ENCODE measurements at regions not wholly inside any gene's neighbourhood (a gene's known extent, or its start where the extent isn't known, plus 50 kb on each side); places are given as distances from the start of the nearest gene placed in this dataset.
A peak's percentile ranks its signal among the peaks of the same experiment; 100 is the strongest.

DNA sequence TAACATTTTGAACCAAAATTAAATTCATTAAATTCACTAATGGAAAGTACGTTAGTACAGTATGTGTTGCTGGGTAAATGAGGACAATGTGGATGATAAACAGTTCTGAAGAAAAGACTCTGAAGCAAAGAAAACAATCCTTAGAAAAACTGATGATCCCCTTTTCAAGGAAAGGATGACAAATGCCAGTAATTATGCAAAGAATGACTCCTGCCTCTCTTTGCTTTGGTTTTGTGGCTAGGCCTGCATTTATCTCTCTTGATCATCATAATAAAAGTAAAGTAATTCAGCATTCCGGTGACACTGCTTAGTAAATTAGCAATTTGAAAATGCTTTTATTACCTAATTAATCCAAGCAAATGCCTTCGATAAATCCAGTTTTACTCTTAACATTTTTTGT, 652.2 kb upstream of the DIPK2B start:
- DNase-seq, result no peak

DNA sequence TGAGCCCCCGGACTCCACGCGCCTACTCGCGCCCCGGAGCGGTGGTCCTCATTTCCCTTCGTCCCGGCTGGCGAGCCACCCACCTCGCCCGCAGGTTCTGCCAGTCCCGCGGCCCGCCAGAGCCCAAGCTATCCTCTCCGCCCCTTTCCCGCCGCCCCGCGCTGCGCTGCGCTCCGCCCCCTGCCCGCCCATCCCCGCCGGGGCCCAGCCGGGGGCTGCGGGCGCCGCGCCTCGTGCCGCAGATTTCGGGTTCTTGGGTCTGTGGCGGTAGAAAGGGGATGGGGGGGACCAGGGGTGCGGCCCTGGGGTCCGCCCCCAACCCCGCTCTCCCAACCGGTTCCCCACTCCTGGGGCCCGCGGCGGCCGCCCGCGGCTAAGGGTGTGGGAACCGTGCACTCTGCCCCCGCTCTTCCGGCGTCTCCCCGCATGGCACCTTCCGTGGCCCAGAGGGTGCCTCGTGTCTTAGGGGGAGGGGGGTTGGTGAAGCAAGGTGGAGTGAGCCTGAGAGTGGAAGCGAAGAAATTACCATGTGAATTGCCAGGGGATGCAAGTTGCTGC, 650.8 kb upstream of the DIPK2B start:
- no peak for DNase-seq

GRCh38 chrX:45850775-45851433, 650.2 kb upstream of the DIPK2B start:
- DNase-seq, result no peak

- no peak for DNase-seq
Observed at GRCh38 chrX:45850197-45850774, 649.6 kb upstream of the DIPK2B start.

- no peak for DNase-seq
Observed at GRCh38 chrX:45849261-45849862, 648.7 kb upstream of the DIPK2B start.

DNA sequence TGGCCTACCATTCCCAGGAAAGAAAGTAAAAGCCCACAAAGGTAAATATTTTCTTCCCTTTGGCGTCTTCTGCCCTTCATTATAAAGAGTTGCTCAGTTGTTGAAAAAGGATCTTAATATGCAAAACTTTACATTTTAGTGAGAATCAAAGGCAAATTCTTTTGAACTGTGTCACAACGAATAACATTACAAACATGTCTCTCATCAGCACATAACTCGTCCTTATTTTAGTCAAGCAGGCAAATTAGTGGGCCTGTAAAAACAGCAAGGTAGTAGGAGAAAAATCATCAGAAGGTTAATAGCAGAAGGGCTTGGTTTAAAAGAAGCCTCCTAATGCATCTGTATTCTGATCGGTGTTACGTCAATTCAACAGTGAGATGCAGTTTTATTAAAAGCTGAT, 647.3 kb upstream of the DIPK2B start:
- no peak for DNase-seq

DNA sequence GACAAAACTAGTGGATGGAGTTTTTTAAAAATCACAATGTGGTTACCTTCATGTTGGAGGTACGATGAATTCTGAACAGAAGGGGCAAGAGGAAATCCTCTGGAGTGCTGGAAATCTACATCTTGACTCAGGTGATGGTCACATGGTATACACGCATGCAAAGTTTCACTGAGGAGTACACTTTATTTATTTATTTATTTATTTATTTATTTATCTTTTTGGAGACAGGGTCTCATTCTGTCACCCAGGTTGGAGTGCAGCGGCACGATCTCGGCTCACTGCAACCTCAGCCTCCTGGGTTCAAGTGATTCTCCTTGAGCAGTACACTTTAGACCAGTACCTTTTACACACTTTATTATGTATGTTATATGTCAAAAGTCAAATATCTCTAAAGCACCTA, 645.7 kb upstream of the DIPK2B start:
- DNase-seq, result no peak

DNA sequence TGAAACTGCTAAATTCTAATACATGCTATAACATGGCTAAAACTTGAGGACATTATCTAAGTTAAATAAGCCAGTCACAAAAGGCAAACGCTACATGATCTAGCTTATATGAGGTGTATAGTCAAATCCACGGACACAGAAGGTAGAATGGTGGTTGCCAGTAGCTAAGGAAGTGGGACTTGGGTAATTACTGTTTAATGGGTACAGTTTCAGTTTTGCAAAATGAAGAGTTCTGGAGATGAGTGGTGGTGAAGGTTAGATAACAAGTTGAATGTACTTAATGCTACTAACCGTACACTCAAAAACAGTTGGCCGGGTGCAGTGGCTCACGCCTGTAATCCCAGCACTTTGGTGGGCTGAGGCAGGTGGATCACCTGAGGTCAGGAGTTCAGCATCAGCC, 644.5 kb upstream of the DIPK2B start:
- no peak for DNase-seq

DNA sequence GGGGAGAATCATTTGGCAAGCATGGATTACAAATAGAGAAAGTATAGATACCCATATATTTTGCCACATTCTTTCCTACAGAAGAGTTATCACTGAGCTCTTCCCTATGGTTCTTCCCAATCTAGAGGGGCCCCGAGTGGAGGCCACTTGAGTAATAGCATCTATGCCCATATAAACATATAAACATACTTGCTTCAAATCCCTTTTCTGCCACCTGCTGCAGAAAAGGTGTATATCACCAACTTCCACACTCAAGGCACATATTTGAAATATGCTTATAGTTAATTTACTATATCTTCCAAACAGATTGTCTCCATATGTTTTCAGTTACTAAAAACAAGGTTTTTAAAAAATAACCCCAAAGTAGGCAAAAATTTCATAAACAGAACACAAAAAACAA, 642.8 kb upstream of the DIPK2B start:
- DNase-seq, result no peak

DNA sequence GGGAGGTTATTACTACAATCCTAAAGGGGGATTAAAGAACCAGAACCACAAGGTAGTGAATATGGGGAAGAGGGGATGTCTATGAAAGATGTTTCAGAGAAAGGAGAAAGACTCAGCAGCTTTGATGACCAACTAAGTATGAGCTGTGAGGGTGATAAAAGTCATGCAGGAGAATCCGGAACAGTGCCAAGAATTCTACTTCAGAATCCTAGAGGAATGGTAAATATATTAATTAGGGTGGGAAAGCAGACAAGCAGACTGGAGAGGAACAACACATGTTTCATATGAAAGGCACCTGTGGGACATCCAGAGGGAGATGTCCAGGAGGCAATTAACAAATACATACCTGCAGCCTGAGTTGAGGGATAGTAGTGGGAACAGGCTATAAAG, 642.2 kb upstream of the DIPK2B start:
- no peak for DNase-seq

GRCh38 chrX:45842207-45842925, 641.7 kb upstream of the DIPK2B start:
- DNase-seq, result no peak

DNA sequence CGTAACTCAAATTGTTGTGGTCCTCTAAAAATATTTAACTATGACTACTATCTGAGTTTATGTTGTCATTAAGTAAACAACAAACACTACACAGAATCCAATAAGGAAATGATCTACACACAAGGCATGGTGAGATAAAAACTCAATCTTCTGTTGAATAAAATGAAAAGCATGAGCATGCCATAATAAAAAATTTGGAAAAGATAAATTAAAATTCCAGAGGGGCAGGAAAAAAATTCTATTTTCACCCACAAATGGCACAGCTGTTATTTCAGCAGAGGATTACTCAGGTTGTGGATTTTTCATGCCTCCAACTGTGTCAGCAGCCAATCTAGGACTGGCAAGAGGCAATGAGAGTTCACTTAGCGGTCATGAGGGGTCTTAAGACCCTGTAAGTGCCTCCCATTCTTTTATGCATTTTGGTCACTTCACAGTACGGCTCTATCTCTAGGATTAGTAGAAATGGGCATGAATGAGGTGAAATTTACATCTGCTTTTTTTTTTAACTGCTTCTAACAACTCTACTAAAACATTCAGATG, 639.8 kb upstream of the DIPK2B start:
- DNase-seq, result no peak

DNA sequence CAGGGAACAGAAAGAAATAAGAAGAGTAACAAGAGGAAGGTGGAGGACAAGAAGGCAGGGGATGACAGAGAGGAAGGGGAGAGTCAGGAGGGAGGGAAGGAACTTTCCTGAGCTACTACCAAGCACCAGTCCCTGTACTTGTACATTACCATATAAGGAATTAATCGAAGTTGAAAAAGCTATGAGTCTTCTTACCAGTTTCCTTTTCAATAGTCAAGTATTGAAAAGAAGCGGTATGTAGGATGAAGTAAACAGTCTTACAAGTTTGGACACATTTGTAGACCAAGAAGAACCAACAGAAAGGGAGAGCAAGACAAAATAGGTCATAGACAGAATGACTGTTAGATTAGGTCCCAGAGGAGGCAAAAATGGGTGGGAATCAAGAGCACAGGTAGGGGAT, 629.7 kb upstream of the DIPK2B start:
- DNase-seq, result no peak

DNA sequence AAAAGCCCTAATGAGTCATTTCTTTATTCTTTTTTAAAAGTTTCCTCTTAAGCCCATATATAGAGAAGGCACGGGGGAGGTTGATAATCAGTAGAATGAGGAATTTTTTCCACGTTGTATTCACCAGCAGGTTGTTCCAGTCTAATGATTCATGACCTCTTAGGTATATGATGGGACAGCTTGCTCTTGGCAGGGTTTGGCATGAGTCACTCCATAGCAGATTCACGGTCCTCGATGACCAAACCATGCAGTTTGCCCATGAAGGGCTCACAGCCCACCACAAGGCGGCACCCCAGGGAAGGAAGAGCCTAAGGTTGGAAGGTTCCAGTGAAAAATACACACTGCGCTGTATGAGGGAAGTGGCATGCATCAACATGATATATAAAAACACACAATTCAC, 623.8 kb upstream of the DIPK2B start:
- peak in 1 of 2 experiments; percentile 30 for DNase-seq

- no peak for DNase-seq
Observed at GRCh38 chrX:45823536-45823935, 622.9 kb upstream of the DIPK2B start.

DNA sequence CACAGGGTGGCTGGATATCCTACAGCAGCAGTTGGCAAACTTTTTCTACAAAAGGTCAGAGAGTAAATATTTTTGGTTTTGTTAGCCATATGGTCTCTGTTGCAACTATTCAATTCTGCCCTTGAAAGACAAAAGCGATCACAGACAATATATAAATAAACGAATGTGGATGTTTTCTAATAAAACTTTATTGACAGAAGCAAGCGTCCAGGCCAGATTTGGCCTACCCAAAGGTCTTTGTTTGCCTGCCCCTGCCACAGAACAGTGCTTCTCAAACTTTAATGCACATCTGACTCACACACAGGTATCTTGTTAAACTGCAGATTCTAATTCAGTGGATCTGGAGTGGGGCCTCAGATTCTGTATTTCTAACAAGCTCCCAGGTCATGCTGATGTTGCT, 621.4 kb upstream of the DIPK2B start:
- DNase-seq, result no peak

DNA sequence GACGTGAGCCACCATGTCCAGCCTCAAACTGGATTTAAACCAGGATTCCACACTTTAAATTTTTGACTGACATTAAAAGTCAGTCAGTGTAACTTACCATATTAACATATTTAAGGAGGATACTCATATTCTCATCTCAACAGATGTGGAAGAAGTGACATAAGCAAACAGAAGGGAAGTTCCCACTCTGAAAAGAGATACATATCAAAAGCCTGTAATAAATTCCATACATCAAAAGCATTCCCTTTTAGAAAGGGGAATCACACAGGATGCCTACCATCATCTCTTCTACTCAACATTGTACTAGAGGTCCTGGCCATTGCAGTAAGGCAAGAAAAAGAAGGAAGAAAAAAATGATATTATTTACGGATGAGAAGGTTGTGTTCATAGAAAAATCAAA, 618.2 kb upstream of the DIPK2B start:
- no peak for DNase-seq

GRCh38 chrX:45815441-45815840, 614.8 kb upstream of the DIPK2B start:
- DNase-seq, result no peak

- DNase-seq, result no peak
Observed at GRCh38 chrX:45811326-45811725, 610.6 kb upstream of the DIPK2B start.

DNA sequence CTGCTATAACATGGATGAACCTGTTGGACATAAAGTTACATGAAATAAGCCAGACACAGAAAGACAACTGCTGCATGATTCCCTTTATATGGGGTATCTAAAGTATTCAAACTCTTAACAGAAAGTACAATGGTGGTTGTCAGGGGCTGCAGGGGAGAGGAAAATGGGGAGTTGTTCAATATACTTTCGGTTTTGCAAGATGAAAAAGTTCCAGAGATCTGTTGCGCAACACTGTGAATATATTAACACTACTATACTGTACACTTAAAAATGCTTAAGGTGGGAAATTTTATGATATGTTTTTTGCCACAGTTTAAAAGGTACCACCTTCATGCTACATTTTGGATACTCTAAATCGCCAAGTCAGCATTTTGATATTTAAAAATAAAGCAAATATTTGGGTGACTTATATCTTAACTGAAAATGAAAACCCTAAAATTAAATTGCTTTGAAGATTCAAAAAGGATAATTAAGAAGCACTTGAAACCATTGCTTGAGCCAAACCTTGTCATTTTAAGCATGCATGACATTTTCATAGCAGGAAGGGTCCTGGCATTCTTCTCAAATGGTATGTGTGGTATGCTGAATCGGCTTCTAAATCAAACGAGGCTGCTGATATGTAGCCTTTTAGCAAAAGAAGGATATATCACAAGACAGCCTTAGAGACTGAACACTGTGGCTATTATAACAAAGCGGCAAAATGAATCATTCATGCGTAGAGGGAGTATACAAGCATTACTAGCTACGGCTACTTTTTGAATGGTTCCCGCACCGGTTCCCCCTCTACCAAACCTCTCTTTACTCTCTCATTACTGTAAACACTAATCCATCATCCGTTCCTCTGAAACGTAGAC, 607.1 kb upstream of the DIPK2B start:
- DNase-seq, result no peak

DNA sequence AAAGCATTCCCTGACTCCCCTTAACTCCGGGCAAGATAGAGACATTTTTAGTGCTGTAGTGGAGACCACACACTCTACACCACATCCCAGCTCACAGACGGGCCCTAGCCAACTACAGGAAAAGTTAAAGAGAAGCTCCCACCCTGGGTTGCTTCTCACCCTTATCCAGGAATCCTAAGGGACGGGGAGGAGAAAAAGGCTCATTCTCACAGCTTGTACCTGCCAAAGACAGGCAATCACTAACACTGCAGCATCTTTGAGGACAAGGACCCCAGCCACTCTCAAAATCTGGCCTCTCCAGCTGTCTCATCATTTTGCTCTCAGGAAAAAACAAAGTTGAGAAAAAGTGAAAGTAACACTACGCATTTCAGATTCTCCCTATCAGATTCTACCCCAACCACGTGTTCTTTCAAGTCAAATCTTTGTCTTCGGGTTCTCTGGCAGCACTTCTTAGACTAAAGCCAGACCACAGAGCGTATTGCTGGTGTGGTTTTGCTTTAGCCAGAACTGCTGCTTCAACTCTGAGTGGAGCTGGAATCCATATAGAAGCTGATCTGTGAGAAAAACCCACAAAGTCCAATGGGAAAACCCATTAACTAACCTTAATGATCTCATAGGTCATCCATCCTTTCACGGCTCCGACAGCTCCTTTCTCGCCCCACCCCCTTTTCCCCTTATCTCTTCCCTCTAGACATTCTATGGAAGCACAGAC, 605.9 kb upstream of the DIPK2B start:
- no peak for DNase-seq

GRCh38 chrX:45804276-45804675, 603.6 kb upstream of the DIPK2B start:
- no peak for DNase-seq
